Activated CD4-positive, alpha-beta T cell treated with anti-CD3 and anti-CD28 coated beads for 36 hours (primary cell): ENCODE measurements at regions not wholly inside any gene's neighbourhood (a gene's known extent, or its start where the extent isn't known, plus 50 kb on each side); places are given as distances from the start of the nearest gene placed in this dataset.

ENCODE experiments used
- ATAC-seq: fragments of 200-7000 bp; cut with Tn5 transposase; one replicate; pipeline ENCODE4 v1.10.0; 2021; ENCODE audit warnings: mild to moderate bottlenecking, moderate library complexity
- CTCF ChIA-PET: fragments of 350-600 bp; sonication (Branson Sonifier 250); formaldehyde crosslinking; loops from one replicate; lab custom pipeline; 2021; ENCODE audit warnings: antibody characterized with exemption; lab: Charles Lee
- POLR2A ChIA-PET: fragments of 350-600 bp; sonication (Branson Sonifier 250); formaldehyde crosslinking; loops from one replicate; lab custom pipeline; 2021; ENCODE audit warnings: antibody characterized with exemption, inconsistent platforms; lab: Charles Lee
- DNase-seq: peaks from one replicate; pipeline ENCODE4 v3.0.0-alpha.2; 2020
- H3K27ac Mint-ChIP-seq: one replicate; pipeline ENCODE4 v1.8.0; 2021; ENCODE audit warnings: mixed read lengths
- H3K27me3 Mint-ChIP-seq: one replicate; pipeline ENCODE4 v1.8.0; 2021; ENCODE audit warnings: mixed read lengths
- H3K36me3 Mint-ChIP-seq: one replicate; pipeline ENCODE4 v1.8.0; 2021; ENCODE audit warnings: low read depth, mixed read lengths
- H3K4me1 Mint-ChIP-seq: one replicate; pipeline ENCODE4 v1.8.0; 2021; ENCODE audit warnings: mixed read lengths
- H3K4me3 Mint-ChIP-seq: one replicate; pipeline ENCODE4 v1.8.0; 2021; ENCODE audit warnings: mild to moderate bottlenecking, moderate library complexity, mixed read lengths
- H3K9me3 Mint-ChIP-seq: one replicate; pipeline ENCODE4 v1.8.0; 2021; ENCODE audit warnings: low read depth, mixed read lengths
- intact Hi-C, 2 experiments: fragments of 100-400 bp; cut with DNase I in 1 of 2; cut with micrococcal nuclease in 1 of 2; formaldehyde crosslinking; loops; one replicate each; pipeline versions ENCODE4 v1.14.2 to v1.15.1; 2022 to 2024; cut with DNase I, micrococcal nuclease

DNA sequence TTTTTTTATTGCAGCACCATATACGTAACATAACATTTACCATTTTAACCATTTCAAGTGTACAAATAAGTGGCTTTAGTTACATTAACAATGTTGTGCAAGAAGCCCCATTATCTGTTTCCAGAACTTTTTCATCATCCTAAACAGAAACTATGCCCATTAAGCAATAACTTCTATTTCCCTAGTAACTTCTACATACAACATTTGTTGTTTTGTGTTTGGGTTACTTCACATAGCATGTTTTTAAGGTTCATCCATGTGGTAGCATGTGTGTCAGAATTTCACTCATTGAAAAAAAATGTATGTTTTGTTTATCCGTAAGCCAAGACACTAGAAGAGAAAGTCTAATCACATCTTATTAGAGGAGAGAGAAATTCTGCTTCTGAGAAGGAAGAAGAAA, 450.5 kb upstream of the PDZRN3 start:
- Mint-ChIP-seq H3K27ac (no peak overlapping the region), H3K4me3 (no peak overlapping the region)
- intact Hi-C loops, result no loop called here

DNA sequence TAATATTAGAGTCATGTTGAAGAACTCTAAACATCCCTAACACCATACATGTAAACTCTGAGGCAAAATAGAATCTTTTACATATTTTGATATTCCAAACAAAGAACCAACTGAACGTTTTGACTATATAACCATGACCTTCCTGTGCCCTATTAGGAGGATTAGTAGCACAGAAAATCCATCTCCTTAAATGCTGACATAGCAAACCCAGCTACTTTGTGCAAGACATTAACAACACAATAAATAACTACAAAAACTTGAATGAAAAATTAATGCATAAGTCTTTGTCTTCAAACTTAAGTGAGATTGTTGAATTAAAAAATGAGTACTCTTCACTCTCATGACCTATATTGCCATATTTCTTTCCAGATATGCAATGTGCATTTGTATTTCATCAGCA, 450.0 kb upstream of the PDZRN3 start:
- ATAC-seq (no peak), DNase-seq (no peak)
- intact Hi-C loops, result no loop called here
- H3K4me1 Mint-ChIP-seq, result no peaks in the 10 kb centered on the region
- H3K9me3 Mint-ChIP-seq, result peaks cover 13% of the 10 kb centered on the region
- POLR2A ChIA-PET, result no interaction called here
- no peak overlapping the region for H3K27ac Mint-ChIP-seq
- CTCF ChIA-PET, result no interaction called here
- no peaks in the 10 kb centered on the region for H3K27me3 Mint-ChIP-seq
- H3K36me3 Mint-ChIP-seq, result no peaks in the 10 kb centered on the region
- H3K4me3 Mint-ChIP-seq, result no peak overlapping the region

More for the DNA sequence above, 450.5 kb upstream of the PDZRN3 start:
- ChIA-PET POLR2A (no interaction called here), CTCF (no interaction called here)
- Mint-ChIP-seq H3K27me3 (no peaks in the 10 kb centered on the region), H3K9me3 (peaks cover 11% of the 10 kb centered on the region), H3K36me3 (no peaks in the 10 kb centered on the region), H3K4me1 (no peaks in the 10 kb centered on the region)
- DNase-seq (no peak), ATAC-seq (no peak)

DNA sequence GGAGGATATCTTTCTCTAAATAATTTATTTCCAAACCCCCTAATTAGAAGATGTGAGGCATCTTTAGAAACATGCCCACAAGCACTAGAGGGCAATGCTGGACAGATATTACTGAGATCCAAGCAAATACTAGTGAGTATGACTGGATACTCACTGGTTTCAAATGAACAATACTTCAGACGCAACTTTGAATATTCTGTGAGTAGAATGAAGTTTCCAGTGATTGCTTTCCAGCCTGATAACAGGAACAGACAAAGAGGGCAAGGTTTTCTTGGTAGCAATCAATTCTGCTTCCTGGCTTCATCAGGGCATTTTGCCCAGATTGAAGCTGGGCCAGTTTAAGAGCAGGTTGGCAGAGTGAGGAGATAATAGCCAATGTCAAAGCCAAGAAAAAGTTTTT, 442.6 kb upstream of the PDZRN3 start:
- no peak for ATAC-seq
- no peak for DNase-seq
- no peaks in the 10 kb centered on the region for H3K36me3 Mint-ChIP-seq
- H3K4me3 Mint-ChIP-seq, result no peak overlapping the region
- ChIA-PET CTCF (no interaction called here), POLR2A (no interaction called here)
- no peaks in the 10 kb centered on the region for H3K27me3 Mint-ChIP-seq
- peaks cover 7% of the 10 kb centered on the region for H3K9me3 Mint-ChIP-seq
- H3K4me1 Mint-ChIP-seq, result no peaks in the 10 kb centered on the region
- H3K27ac Mint-ChIP-seq, result no peak overlapping the region
- intact Hi-C loops, result no loop called here

DNA sequence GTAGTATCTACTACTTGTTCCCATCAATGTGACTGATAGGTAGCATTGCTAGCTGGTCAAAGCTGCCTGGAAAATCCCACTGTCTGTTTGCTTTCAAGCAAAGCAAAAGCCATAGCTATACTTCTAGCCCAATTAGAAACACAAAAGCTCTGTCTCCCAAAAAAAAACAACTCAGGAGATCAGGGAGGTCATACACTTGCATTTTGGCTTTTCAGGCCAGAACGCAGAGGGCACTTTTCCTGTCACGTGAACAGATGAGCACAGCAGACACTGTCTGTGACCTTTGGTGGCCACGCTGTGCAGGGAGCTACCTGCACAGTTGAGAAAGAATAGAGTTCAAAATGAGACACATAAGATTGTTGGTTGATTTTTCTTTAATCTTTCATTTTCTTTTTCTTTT, 441.7 kb upstream of the PDZRN3 start:
- ChIA-PET CTCF (interaction anchor here (0.6 kb wide), 1 partner anchor 116 kb away, joined by 3 read pairs; no protein-coding TSS in a partner anchor), POLR2A (no interaction called here)
- no peaks in the 10 kb centered on the region for H3K27me3 Mint-ChIP-seq
- H3K36me3 Mint-ChIP-seq, result no peaks in the 10 kb centered on the region
- no peak overlapping the region for H3K4me3 Mint-ChIP-seq
- ATAC-seq, result no peak
- no peak overlapping the region for H3K27ac Mint-ChIP-seq
- no peak for DNase-seq
- H3K4me1 Mint-ChIP-seq, result no peaks in the 10 kb centered on the region
- intact Hi-C loops, result no loop called here
- H3K9me3 Mint-ChIP-seq, result peaks cover 7% of the 10 kb centered on the region

DNA sequence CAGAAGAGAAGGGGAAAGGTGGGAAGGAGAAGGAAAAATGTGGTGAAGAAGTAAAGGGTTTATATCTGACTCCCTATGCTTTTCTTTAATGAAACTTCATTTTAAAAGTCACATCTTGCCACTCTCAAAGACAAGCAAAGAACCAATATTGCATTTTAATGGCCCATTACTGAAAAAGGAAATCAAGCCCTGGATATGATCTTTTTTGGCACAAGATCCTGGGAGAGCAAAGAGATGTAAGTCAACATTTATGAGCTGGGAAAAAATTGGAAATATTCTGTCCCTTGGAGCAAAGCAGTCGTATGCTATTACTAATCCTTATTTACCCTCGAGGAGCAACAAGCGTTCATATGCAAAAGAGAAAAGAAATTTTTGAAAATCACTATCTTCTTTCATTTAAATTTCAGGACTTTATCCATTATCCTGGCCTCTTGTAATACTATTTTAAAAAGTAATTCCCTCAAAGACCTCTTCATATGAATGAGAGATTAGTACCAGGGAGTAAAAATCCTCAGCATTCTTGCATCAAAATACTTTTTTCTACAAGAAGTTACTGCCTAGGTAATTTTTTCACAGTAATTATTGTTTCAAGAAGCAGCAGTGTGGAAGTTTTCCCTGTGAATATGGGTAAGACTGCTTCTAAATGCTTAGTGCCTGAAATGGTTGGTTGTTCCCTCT, 435.3 kb upstream of the PDZRN3 start:
- no peak for ATAC-seq
- Mint-ChIP-seq H3K36me3 (no peaks in the 10 kb centered on the region), H3K4me1 (no peaks in the 10 kb centered on the region), H3K4me3 (no peak overlapping the region), H3K27me3 (no peaks in the 10 kb centered on the region), H3K9me3 (peaks cover 1% of the 10 kb centered on the region), H3K27ac (no peak overlapping the region)
- DNase-seq, result no peak
- POLR2A ChIA-PET, result no interaction called here
- CTCF ChIA-PET, result no interaction called here
- intact Hi-C loops, result no loop called here

DNA sequence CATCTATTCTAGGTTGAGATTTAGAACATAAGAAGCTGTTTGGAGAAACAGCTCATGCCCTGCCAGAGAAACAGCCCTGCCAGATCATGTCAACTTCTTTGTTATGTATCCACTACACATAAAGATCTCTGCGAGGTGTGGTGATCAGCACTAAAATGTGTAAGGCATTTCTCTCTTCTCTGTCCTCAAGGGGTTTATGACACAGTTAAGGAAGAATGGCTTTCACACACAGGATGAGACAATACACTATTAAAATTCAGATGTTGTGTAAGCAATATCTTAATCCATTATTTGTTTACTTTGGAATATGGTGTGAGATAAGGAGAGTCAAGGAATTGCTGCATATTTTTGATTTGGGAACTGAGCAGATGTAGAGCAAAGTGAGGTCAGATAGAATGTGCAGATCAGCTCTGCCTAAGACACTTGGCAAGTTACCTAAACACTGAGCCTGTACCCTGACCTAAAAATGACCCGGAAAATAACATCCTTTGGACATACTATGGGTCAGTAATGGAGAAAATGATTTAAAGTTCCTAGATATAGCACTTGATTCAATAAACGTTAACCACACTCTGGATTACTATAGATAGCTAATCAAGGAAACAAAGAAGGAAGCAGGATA, 434.7 kb upstream of the PDZRN3 start:
- no peak for ATAC-seq
- CTCF ChIA-PET, result no interaction called here
- H3K27me3 Mint-ChIP-seq, result no peaks in the 10 kb centered on the region

DNA sequence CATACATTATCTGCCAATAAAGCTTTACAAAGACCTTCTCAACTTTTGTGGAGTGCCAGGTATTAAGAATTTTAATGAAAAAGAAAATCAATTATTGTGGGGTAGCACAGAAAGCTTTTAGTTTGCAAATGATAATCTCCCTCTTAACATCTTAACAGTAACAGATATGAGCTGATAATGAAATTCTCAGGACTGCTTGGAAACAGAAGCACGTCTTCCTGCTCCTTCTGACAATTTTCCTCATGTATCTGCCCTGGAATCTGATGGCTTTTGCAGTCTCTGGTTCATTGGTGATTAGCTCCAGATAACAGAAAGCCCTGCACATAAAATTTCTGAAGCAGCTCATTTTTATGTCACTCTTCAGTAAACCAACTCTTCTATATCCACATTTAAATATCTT, 432.4 kb upstream of the PDZRN3 start:
- H3K27me3 Mint-ChIP-seq, result no peaks in the 10 kb centered on the region
- ChIA-PET POLR2A (no interaction called here), CTCF (interaction anchor here (1.3 kb wide), 1 partner anchor 17 kb away, joined by 3 read pairs; no protein-coding TSS in a partner anchor)
- no peak overlapping the region for H3K4me3 Mint-ChIP-seq
- DNase-seq (no peak), ATAC-seq (no peak)
- intact Hi-C loops, result no loop called here
- H3K36me3 Mint-ChIP-seq, result no peaks in the 10 kb centered on the region
- no peak overlapping the region for H3K27ac Mint-ChIP-seq
- H3K4me1 Mint-ChIP-seq, result no peaks in the 10 kb centered on the region
- peaks cover 4% of the 10 kb centered on the region for H3K9me3 Mint-ChIP-seq

More for the DNA sequence above, 434.7 kb upstream of the PDZRN3 start:
- intact Hi-C loops, result no loop called here
- Mint-ChIP-seq H3K36me3 (no peaks in the 10 kb centered on the region), H3K27ac (no peak overlapping the region), H3K9me3 (peaks cover 5% of the 10 kb centered on the region), H3K4me3 (no peak overlapping the region), H3K4me1 (no peaks in the 10 kb centered on the region)
- DNase-seq, result no peak
- POLR2A ChIA-PET, result no interaction called here

DNA sequence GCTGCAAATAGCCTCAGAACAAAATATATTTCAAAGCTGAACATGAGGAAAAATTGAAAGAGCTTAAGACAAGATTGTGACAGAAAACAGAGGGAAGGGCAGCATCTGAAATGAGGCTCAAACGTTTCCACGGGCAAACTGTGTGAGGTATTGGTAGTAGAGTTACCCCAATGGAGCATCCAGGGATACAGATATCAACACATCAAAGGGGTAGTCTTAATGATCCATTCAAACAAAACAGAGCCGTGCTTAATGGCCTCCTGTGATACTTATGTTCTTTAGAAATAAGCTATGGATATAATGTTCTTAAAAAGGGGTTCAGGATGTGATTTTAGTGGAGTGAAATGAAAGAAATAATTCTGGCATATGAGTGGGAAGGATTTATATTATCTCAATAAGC, 430.3 kb upstream of the PDZRN3 start:
- CTCF ChIA-PET, result interaction anchor here (0.6 kb wide), 1 partner anchor 412 kb away, joined by 3 read pairs; no protein-coding TSS in a partner anchor
- ATAC-seq (no peak), DNase-seq (no peak)
- no peaks in the 10 kb centered on the region for H3K4me1 Mint-ChIP-seq
- H3K27ac Mint-ChIP-seq, result no peak overlapping the region
- intact Hi-C loops, result no loop called here
- no peak overlapping the region for H3K4me3 Mint-ChIP-seq
- no peaks in the 10 kb centered on the region for H3K27me3 Mint-ChIP-seq
- peaks cover 5% of the 10 kb centered on the region for H3K9me3 Mint-ChIP-seq
- POLR2A ChIA-PET, result no interaction called here
- H3K36me3 Mint-ChIP-seq, result no peaks in the 10 kb centered on the region

DNA sequence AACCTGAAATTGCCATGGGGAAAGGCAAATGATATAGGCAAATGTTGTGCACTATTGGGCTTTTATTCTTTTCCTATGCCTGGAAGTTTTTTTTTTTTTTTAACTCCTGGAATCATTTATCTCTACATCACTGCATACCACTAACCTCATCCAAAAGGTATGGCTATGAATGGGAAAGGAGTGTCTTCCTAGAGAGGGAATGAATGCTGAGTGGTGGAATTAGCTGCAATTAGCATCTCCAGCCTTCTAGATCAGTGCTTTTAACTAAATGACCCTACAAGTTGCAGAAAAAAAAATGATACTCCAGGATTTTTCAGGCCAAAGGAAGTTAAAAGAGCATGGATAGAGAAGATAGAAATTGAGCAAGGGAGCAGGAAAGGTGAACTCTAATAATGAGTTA, 429.8 kb upstream of the PDZRN3 start:
- Mint-ChIP-seq H3K36me3 (no peaks in the 10 kb centered on the region), H3K4me3 (no peak overlapping the region), H3K27ac (no peak overlapping the region), H3K27me3 (no peaks in the 10 kb centered on the region), H3K4me1 (no peaks in the 10 kb centered on the region), H3K9me3 (peaks cover 5% of the 10 kb centered on the region)
- DNase-seq (no peak), ATAC-seq (no peak)
- ChIA-PET CTCF (no interaction called here), POLR2A (no interaction called here)
- intact Hi-C loops, result no loop called here

DNA sequence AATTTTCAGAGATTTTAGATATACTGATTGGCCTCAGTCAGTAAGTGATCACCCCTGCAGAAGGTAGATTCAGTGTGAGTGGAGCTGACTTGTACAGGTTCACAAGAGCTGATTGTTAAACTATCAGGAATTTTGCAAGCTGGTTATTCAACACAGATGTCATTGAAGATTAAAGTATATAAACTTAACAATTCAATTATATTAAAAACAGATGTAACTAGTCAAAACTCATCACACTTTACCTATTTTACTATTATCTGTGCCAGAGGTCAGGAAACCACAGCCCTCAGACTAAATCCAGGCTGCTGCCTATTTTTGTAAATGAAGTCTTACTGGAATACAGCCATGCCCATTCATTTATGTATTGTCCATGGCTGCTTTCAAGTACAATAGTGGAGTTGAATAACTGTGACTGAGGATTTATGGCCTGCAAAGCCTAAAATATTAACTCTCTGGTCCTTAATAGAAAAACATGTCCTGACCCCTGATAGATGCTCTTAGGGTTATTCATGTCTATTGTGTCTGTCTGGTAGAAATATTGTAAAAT, 429.3 kb upstream of the PDZRN3 start:
- POLR2A ChIA-PET, result no interaction called here
- DNase-seq (no peak), ATAC-seq (no peak)
- no peak overlapping the region for H3K4me3 Mint-ChIP-seq
- CTCF ChIA-PET, result no interaction called here
- H3K4me1 Mint-ChIP-seq, result no peaks in the 10 kb centered on the region
- H3K9me3 Mint-ChIP-seq, result peaks cover 5% of the 10 kb centered on the region
- intact Hi-C loops, result no loop called here
- H3K27ac Mint-ChIP-seq, result no peak overlapping the region
- H3K27me3 Mint-ChIP-seq, result no peaks in the 10 kb centered on the region
- no peaks in the 10 kb centered on the region for H3K36me3 Mint-ChIP-seq

DNA sequence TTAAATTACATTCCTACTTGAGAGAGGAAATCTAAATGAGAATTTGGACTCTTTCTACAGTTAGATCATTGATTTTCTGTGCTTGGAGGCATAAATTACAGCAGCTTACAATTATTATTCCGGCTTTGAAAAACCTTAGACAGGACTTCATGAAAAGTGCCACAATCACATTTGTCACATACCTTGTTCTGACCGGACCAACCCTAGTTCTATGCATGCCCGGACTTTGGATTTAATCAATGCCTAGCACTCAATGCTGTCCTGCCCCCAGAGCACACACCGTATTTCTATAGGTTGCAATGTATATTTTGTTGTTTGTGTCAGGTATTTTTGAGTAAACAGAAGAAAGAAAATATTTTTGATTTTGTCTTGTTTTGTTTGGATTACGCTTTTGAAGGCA, 424.7 kb upstream of the PDZRN3 start:
- Mint-ChIP-seq H3K36me3 (no peaks in the 10 kb centered on the region), H3K27me3 (no peaks in the 10 kb centered on the region), H3K4me1 (no peaks in the 10 kb centered on the region), H3K9me3 (peaks cover 3% of the 10 kb centered on the region), H3K27ac (no peak overlapping the region), H3K4me3 (no peak overlapping the region)
- DNase-seq (no peak), ATAC-seq (no peak)
- ChIA-PET POLR2A (no interaction called here), CTCF (interaction anchor here (0.7 kb wide), 1 partner anchor 58 kb away, joined by 3 read pairs; no protein-coding TSS in a partner anchor)
- intact Hi-C loops, result no loop called here

DNA sequence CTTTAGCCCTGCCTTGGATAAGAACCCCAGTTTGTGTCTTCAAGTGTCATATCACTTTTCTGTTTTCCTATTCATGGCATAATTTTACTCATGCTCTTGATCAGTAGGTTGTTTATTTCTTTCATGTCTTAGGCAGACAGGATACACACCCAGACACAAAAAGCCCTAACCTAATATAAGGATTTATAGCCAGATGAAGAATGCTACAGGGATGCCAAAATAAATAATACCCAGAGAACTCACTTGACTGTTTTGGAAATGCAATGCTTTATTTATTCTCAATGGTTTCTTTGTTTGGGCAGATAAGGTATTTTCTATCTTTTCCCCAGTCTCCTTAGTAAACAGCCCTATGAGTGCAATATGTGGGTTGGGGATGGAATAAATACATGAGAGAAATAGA, 424.0 kb upstream of the PDZRN3 start:
- DNase-seq (no peak), ATAC-seq (no peak)
- no peak overlapping the region for H3K4me3 Mint-ChIP-seq
- peaks cover 3% of the 10 kb centered on the region for H3K9me3 Mint-ChIP-seq
- CTCF ChIA-PET, result no interaction called here
- no peak overlapping the region for H3K27ac Mint-ChIP-seq
- no peaks in the 10 kb centered on the region for H3K36me3 Mint-ChIP-seq
- H3K27me3 Mint-ChIP-seq, result no peaks in the 10 kb centered on the region
- intact Hi-C loops, result no loop called here
- H3K4me1 Mint-ChIP-seq, result no peaks in the 10 kb centered on the region
- POLR2A ChIA-PET, result no interaction called here
